ENCODE measurements at regions not wholly inside any gene's neighbourhood (a gene's known extent, or its start where the extent isn't known, plus 50 kb on each side); places are given as distances from the start of the nearest gene placed in this dataset.
A peak's percentile ranks its signal among the peaks of the same experiment; 100 is the strongest.

- no peak overlapping the region for H3K27ac ChIP-seq
- no peak for TF ChIP-seq CTCF (IDR thresholded peaks at IDR 0.05)
- TF ChIP-seq ZFX (IDR thresholded peaks at IDR 0.05; ENCODE audit: borderline replicate concordance): no peak
Measured at GRCh38 chr21:39104911-39105310, 78.3 kb downstream of the PSMG1 start.

GRCh38 chr21:39103689-39104088 is 79.6 kb downstream of the PSMG1 start:
- TF ChIP-seq ZFX (IDR thresholded peaks at IDR 0.05; ENCODE audit: borderline replicate concordance): no peak
- no peak for TF ChIP-seq CTCF (IDR thresholded peaks at IDR 0.05)
- H3K27ac ChIP-seq: no peak overlapping the region

GRCh38 chr21:39099859-39100258 is 83.4 kb downstream of the PSMG1 start:
- no peak overlapping the region for H3K27ac ChIP-seq
- TF ChIP-seq CTCF (IDR thresholded peaks at IDR 0.05) (no peak), ZFX (IDR thresholded peaks at IDR 0.05; ENCODE audit: borderline replicate concordance) (no peak)

GRCh38 chr21:39098696-39099200 is 84.5 kb downstream of the PSMG1 start:
- TF ChIP-seq CTCF (IDR thresholded peaks at IDR 0.05): no peak

GRCh38 chr21:39097981-39098380 is 85.3 kb downstream of the PSMG1 start:
- no peak for TF ChIP-seq ZFX (IDR thresholded peaks at IDR 0.05; ENCODE audit: borderline replicate concordance)
- TF ChIP-seq CTCF (IDR thresholded peaks at IDR 0.05): no peak
- no peak overlapping the region for H3K27ac ChIP-seq

More at GRCh38 chr21:39098696-39099200, 84.5 kb downstream of the PSMG1 start:
- no peak overlapping the region for H3K27ac ChIP-seq

- TF ChIP-seq CTCF (IDR thresholded peaks at IDR 0.05): no peak
- no peak for TF ChIP-seq ZFX (IDR thresholded peaks at IDR 0.05; ENCODE audit: borderline replicate concordance)
- no peak overlapping the region for H3K27ac ChIP-seq
Measured at GRCh38 chr21:39097335-39097861, 85.9 kb downstream of the PSMG1 start.

GRCh38 chr21:39096754-39097153 is 86.5 kb downstream of the PSMG1 start:
- no peak overlapping the region for H3K27ac ChIP-seq

More at GRCh38 chr21:39096754-39097153, 86.5 kb downstream of the PSMG1 start:
- TF ChIP-seq ZFX (IDR thresholded peaks at IDR 0.05; ENCODE audit: borderline replicate concordance) (no peak), CTCF (IDR thresholded peaks at IDR 0.05) (peak; percentile 44)

Measured in 22Rv1 (cell line).